ENCODE measurements at regions not wholly inside any gene's neighbourhood (a gene's known extent, or its start where the extent isn't known, plus 50 kb on each side); places are given as distances from the start of the nearest gene placed in this dataset.

DNA sequence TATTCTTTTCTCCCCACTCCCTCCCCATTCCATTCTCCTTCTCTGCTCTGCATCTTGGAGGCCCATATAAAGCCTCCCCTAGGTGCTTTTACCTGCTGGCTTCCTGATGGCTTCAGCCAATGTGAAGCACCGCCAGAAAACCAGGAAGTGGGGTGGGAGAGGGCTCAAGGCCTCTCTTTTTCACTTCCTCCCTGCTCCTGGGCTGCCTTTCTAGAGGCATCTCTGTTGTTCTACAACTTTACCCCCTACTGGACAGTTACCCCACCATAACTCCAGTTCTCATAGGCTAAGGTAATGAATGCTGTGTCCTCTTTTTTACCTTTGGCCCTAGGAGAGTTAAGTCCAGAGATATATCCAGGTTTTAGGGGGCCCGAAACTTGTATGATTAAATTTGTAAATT is 62.4 kb upstream of the PPARGC1A start:
- POLR2A ChIA-PET: no interaction called here
- DNase-seq (ENCODE audit: low read depth, low spot score) (no peak), FAIRE-seq (no peak)
- BruUV-seq (replicated peaks): no TSS peak
- Histone ChIP-seq H3K4me3 (replicated peaks in 1 of 3; ENCODE audit: insufficient read depth in 1 of 3, low read depth in 1 of 3, low read length in 3 of 3) (no peak overlapping the region), H3K9me3 (replicated peaks; ENCODE audit: control insufficient read depth, insufficient read depth, low read length) (peaks cover 4% of the 10 kb centered on the region), H4K20me1 (replicated peaks; ENCODE audit: control insufficient read depth, extremely low read depth, insufficient read depth, low read length) (no peaks in the 10 kb centered on the region), H3K4me2 (ENCODE audit: insufficient read depth, low read length) (no peak overlapping the region), H3K79me2 (ENCODE audit: control insufficient read depth, insufficient read depth, low read length) (no peaks in the 10 kb centered on the region), H3K36me3 (ENCODE audit: control insufficient read depth in 2 of 2, extremely low read depth in 1 of 2, insufficient read depth in 2 of 2, low read length in 2 of 2) (no peaks in the 10 kb centered on the region), H3K27ac (ENCODE audit: insufficient read depth, low read depth, low read length) (no peak overlapping the region), H3K9ac (replicated peaks; ENCODE audit: extremely low read depth, insufficient read depth, low read length) (no peak overlapping the region), H3K9me1 (replicated peaks; ENCODE audit: control insufficient read depth, extremely low read depth, insufficient read depth, low read length) (no peaks in the 10 kb centered on the region), H3K4me1 (ENCODE audit: control insufficient read depth, extremely low read depth, insufficient read depth, low read length) (no peaks in the 10 kb centered on the region), H2AFZ (ENCODE audit: low read depth, low read length) (no peak overlapping the region), H3K27me3 (ENCODE audit: control insufficient read depth in 2 of 2, insufficient read depth in 2 of 2, low read length in 2 of 2) (no peaks in the 10 kb centered on the region)
- no peak for TF ChIP-seq JUN (IDR thresholded peaks at IDR 0.05; ENCODE audit: borderline replicate concordance, insufficient read depth, insufficient read length, low read depth)
- TF ChIP-seq MYC (IDR thresholded peaks at IDR 0.05; ENCODE audit: low read depth, low read length): no peak
- TF ChIP-seq FOS (IDR thresholded peaks at IDR 0.05; ENCODE audit: borderline replicate concordance, insufficient read depth, low read length): no peak
- no peak for TF ChIP-seq GATA2 (IDR thresholded peaks at IDR 0.05; ENCODE audit: insufficient read depth, insufficient read length, low read depth, low read length)
- TF ChIP-seq POLR2AphosphoS5 (IDR thresholded peaks at IDR 0.05; ENCODE audit: insufficient read depth, low read depth, low read length): no peak
- no peak for TF ChIP-seq EZH2 (IDR thresholded peaks at IDR 0.05; ENCODE audit: borderline replicate concordance, low read depth, low read length, severe bottlenecking)
- TF ChIP-seq, protein P1, sequence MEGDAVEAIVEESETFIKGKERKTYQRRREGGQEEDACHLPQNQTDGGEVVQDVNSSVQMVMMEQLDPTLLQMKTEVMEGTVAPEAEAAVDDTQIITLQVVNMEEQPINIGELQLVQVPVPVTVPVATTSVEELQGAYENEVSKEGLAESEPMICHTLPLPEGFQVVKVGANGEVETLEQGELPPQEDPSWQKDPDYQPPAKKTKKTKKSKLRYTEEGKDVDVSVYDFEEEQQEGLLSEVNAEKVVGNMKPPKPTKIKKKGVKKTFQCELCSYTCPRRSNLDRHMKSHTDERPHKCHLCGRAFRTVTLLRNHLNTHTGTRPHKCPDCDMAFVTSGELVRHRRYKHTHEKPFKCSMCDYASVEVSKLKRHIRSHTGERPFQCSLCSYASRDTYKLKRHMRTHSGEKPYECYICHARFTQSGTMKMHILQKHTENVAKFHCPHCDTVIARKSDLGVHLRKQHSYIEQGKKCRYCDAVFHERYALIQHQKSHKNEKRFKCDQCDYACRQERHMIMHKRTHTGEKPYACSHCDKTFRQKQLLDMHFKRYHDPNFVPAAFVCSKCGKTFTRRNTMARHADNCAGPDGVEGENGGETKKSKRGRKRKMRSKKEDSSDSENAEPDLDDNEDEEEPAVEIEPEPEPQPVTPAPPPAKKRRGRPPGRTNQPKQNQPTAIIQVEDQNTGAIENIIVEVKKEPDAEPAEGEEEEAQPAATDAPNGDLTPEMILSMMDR (IDR thresholded peaks at IDR 0.05; ENCODE audit: extremely low read depth in 1 of 2, insufficient read depth in 1 of 2, low read depth in 1 of 2, low read length in 2 of 2): no peak
- TF ChIP-seq POLR2A (IDR thresholded peaks at IDR 0.05; ENCODE audit: low read depth, low read length): no peak
- TF ChIP-seq, protein P2, sequence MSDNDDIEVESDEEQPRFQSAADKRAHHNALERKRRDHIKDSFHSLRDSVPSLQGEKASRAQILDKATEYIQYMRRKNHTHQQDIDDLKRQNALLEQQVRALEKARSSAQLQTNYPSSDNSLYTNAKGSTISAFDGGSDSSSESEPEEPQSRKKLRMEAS (IDR thresholded peaks at IDR 0.05; ENCODE audit: insufficient read depth, insufficient read length): no peak
- intact Hi-C loops (cut with micrococcal nuclease): no loop called here
- CTCF ChIA-PET: no interaction called here
- dilution Hi-C loops (cut with MboI; ENCODE audit: extremely low pct_ligation_motif_present, low sequenced_read_pairs): no loop called here

Data from endothelial cell of umbilical vein (primary cell).